ENCODE measurements at regions not wholly inside any gene's neighbourhood (a gene's known extent, or its start where the extent isn't known, plus 50 kb on each side); places are given as distances from the start of the nearest gene placed in this dataset.

DNA sequence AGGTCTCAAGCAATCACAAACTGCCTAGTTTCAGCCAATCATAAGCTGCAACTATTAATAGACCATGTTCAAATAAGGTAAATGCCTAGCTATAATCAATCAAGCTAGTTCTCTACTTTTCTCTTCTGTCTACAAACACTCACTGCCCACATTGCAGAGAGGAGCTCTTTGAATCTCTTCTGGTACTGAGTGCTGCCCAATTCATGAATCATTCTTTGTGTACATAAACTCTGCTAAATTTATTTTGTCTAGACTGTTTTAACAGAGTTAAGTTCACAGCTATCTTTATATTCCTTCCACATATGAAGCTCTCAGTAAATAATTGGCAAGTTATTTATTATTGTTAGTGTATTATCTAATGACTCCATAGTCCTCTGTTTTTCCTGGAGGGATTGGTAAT is 411.0 kb downstream of the EPHA7 start:
- TF ChIP-seq, protein P1, sequence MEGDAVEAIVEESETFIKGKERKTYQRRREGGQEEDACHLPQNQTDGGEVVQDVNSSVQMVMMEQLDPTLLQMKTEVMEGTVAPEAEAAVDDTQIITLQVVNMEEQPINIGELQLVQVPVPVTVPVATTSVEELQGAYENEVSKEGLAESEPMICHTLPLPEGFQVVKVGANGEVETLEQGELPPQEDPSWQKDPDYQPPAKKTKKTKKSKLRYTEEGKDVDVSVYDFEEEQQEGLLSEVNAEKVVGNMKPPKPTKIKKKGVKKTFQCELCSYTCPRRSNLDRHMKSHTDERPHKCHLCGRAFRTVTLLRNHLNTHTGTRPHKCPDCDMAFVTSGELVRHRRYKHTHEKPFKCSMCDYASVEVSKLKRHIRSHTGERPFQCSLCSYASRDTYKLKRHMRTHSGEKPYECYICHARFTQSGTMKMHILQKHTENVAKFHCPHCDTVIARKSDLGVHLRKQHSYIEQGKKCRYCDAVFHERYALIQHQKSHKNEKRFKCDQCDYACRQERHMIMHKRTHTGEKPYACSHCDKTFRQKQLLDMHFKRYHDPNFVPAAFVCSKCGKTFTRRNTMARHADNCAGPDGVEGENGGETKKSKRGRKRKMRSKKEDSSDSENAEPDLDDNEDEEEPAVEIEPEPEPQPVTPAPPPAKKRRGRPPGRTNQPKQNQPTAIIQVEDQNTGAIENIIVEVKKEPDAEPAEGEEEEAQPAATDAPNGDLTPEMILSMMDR (IDR thresholded peaks at IDR 0.05; ENCODE audit: poor library complexity, severe bottlenecking), result no peak
- no peak for TF ChIP-seq POLR2AphosphoS5 (IDR thresholded peaks at IDR 0.05)
- no peak for TF ChIP-seq TAF1 (IDR thresholded peaks at IDR 0.05; ENCODE audit: low read depth)
